ENCODE measurements at regions not wholly inside any gene's neighbourhood (a gene's known extent, or its start where the extent isn't known, plus 50 kb on each side); places are given as distances from the start of the nearest gene placed in this dataset.

- peak; percentile 3 to 13 for DNase-seq
Measured at GRCh38 chr5:77569409-77569808, 69.1 kb downstream of the OTP start.

GRCh38 chr5:77568555-77568954, 70.0 kb downstream of the OTP start:
- DNase-seq: no peak

GRCh38 chr5:77568082-77568481, 70.4 kb downstream of the OTP start:
- DNase-seq: no peak

- DNase-seq: no peak
Measured at GRCh38 chr5:77563475-77563874, 71.4 kb upstream of the WDR41 start.

- no peak for DNase-seq
Measured at GRCh38 chr5:77561965-77562364, 69.8 kb upstream of the WDR41 start.

GRCh38 chr5:77560677-77561263, 68.7 kb upstream of the WDR41 start:
- DNase-seq: peak; percentile 39 to 59

- DNase-seq: no peak
Measured at GRCh38 chr5:77558266-77558665, 66.2 kb upstream of the WDR41 start.

- DNase-seq: no peak
Measured at GRCh38 chr5:77550406-77550805, 58.3 kb upstream of the WDR41 start.

- DNase-seq: no peak
Measured at GRCh38 chr5:77545285-77545684, 53.2 kb upstream of the WDR41 start.

All from inflammatory macrophage (primary cell).